ENCODE measurements at regions not wholly inside any gene's neighbourhood (a gene's known extent, or its start where the extent isn't known, plus 50 kb on each side); places are given as distances from the start of the nearest gene placed in this dataset.

DNA sequence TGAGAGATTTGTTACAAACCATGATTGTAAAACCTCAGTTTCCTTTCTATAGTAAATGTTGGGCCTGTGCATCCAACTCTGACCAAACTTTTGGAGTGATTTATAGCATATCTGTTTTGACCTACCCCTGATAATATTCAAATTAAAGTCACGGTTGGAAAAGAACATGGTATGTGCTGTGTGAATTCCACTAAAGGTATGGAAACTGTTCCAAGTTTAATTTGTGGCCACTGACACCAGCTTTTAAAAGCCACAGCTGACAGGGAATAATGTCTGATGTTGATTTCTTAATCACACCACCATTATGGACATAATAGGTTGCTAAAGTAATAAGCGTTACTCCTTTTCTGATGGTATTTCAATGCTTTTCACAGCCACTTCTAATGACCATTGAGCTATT lies 1215.9 kb downstream of the CDH8 start:
- Histone ChIP-seq H3K4me3 (ENCODE audit: low read depth, low read length) (no peak overlapping the region), H3K27me3 (ENCODE audit: control insufficient read depth, insufficient read depth, low read length) (no peaks in the 10 kb centered on the region), H3K36me3 (ENCODE audit: control insufficient read depth, insufficient read depth, low read length) (no peaks in the 10 kb centered on the region)
- TF ChIP-seq, protein P1, sequence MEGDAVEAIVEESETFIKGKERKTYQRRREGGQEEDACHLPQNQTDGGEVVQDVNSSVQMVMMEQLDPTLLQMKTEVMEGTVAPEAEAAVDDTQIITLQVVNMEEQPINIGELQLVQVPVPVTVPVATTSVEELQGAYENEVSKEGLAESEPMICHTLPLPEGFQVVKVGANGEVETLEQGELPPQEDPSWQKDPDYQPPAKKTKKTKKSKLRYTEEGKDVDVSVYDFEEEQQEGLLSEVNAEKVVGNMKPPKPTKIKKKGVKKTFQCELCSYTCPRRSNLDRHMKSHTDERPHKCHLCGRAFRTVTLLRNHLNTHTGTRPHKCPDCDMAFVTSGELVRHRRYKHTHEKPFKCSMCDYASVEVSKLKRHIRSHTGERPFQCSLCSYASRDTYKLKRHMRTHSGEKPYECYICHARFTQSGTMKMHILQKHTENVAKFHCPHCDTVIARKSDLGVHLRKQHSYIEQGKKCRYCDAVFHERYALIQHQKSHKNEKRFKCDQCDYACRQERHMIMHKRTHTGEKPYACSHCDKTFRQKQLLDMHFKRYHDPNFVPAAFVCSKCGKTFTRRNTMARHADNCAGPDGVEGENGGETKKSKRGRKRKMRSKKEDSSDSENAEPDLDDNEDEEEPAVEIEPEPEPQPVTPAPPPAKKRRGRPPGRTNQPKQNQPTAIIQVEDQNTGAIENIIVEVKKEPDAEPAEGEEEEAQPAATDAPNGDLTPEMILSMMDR (IDR thresholded peaks at IDR 0.05; ENCODE audit: insufficient read depth, low read depth, low read length) = no peak
- CTCF ChIA-PET = no interaction called here
- POLR2A ChIA-PET = no interaction called here
- no peak for DNase-seq (ENCODE audit: low read depth)

DNA sequence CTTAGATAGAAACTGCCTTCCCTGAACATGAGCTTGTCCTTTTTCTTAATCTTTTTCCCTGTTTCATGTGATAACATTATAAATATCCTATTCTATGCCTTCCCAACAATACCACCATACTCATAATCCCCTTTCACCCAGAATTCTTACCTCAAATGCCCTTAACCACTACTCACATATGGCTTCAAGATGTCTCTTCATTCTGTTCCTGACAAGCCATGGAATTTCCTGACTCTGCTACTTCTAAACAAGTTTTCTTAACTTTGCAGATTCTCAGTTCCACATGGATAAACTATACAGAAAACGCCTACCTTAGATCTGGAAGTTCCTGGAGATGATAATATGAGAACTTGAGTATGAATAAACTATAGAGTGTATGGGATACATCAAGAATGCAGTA lies 1217.8 kb downstream of the CDH8 start:
- Histone ChIP-seq H3K4me3 (ENCODE audit: low read depth, low read length) (no peak overlapping the region), H3K27me3 (ENCODE audit: control insufficient read depth, insufficient read depth, low read length) (no peaks in the 10 kb centered on the region), H3K36me3 (ENCODE audit: control insufficient read depth, insufficient read depth, low read length) (no peaks in the 10 kb centered on the region)
- TF ChIP-seq, protein P1 (IDR thresholded peaks at IDR 0.05; ENCODE audit: insufficient read depth, low read depth, low read length) = no peak
- CTCF ChIA-PET = no interaction called here
- DNase-seq (ENCODE audit: low read depth) = no peak
- POLR2A ChIA-PET = no interaction called here

DNA sequence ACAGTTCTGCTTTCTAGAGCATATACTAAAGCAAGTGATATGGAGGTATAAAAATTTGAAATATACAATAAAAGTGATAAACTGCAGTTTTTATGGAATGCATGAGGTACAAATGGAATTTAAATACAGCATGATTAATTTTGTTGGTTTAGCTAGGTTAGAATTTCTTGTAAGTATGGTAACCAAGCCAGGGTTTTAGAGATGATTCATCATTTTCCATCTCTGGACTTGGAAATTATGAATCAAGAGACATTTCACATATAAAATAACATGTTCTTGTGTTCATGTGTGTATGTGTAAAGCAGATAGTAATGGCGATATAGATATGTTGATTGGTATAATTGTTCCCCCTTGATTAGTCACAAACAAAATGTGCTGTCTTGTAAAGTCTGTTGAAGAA lies 1219.8 kb downstream of the CDH8 start:
- no peak for DNase-seq (ENCODE audit: low read depth)
- Histone ChIP-seq H3K36me3 (ENCODE audit: control insufficient read depth, insufficient read depth, low read length) (no peaks in the 10 kb centered on the region), H3K27me3 (ENCODE audit: control insufficient read depth, insufficient read depth, low read length) (no peaks in the 10 kb centered on the region), H3K4me3 (ENCODE audit: low read depth, low read length) (no peak overlapping the region)
- CTCF ChIA-PET = no interaction called here
- TF ChIP-seq, protein P1 (IDR thresholded peaks at IDR 0.05; ENCODE audit: insufficient read depth, low read depth, low read length) = no peak
- POLR2A ChIA-PET = no interaction called here

DNA sequence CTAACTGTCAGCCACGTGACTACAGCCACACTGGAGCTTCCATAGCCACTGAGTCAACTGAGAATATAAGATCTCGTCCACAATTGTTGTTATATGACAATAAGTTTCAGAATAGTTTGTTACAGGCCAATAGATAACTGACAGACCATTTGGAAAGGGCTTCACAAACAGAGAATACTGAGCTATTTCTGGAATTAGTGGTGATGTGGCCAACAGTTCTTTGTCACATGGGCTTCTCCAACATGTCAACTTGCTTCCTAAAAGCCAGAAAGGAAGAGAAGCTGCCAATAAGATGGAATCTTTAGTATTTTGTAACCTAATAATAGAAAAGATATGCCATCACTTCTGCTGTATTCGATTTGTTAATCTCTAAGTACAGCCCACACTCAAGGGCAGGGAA lies 1220.4 kb downstream of the CDH8 start:
- TF ChIP-seq, protein P1 (IDR thresholded peaks at IDR 0.05; ENCODE audit: insufficient read depth, low read depth, low read length) = no peak
- POLR2A ChIA-PET = no interaction called here
- no peaks in the 10 kb centered on the region for H3K36me3 ChIP-seq (ENCODE audit: control insufficient read depth, insufficient read depth, low read length)
- no peak for DNase-seq (ENCODE audit: low read depth)
- no peak overlapping the region for H3K4me3 ChIP-seq (ENCODE audit: low read depth, low read length)
- no peaks in the 10 kb centered on the region for H3K27me3 ChIP-seq (ENCODE audit: control insufficient read depth, insufficient read depth, low read length)
- CTCF ChIA-PET = no interaction called here

DNA sequence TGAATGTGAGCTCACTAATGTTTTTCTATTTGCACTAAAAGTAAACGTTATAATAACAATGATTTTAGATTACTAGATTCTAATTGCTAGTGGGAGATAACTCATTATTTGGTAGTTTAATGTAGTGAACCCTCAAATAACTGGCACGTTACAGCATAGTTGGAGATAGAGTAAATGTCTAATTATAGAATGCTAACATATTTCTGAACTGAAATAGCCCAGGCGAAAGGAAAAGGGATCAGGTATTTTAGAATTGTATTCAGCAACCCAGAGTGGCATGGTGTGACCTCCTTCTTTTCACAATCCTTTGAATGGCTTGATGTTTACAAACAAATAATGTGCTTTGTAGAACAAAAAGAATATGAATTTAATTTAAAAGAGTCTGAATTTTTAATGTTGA lies 1221.2 kb downstream of the CDH8 start:
- DNase-seq (ENCODE audit: low read depth) = no peak
- ChIA-PET CTCF (no interaction called here), POLR2A (no interaction called here)
- H3K36me3 ChIP-seq (ENCODE audit: control insufficient read depth, insufficient read depth, low read length) = no peaks in the 10 kb centered on the region
- no peaks in the 10 kb centered on the region for H3K27me3 ChIP-seq (ENCODE audit: control insufficient read depth, insufficient read depth, low read length)
- H3K4me3 ChIP-seq (ENCODE audit: low read depth, low read length) = no peak overlapping the region
- TF ChIP-seq, protein P1 (IDR thresholded peaks at IDR 0.05; ENCODE audit: insufficient read depth, low read depth, low read length) = no peak

Measured in BJ (cell line).